Limb (tissue), 2 donors: ENCODE measurements at regions not wholly inside any gene's neighbourhood (a gene's known extent, or its start where the extent isn't known, plus 50 kb on each side); places are given as distances from the start of the nearest gene placed in this dataset.

Experiments used
- DNase-seq, 2 donors: peaks; one replicate each; pipeline ENCODE4 v3.0.0-alpha.2; 2016; ENCODE audit errors: extremely low spot score in 2 of 2

DNA sequence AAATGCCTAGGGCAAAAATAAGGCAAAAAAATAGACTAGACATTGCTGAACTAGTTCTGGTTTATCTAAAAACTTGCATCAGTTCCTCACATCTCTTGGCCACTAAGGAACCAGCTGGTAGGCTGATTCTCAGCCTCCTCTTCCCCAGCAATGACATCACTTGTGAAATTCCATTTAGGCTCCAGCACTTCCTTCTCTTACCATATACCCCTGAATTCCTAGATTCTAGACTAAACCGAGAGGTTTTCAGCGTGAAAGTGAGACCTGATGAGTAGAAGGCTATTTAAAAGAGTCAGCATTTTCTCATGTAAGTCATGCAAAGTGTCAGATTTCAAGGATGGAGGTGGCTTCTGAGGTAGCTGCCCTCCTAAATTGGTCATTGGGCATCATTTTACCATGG is 247.1 kb upstream of the CDIN1 start:
- no peak for DNase-seq

GRCh38 chr15:36332896-36333295 is 246.5 kb upstream of the CDIN1 start:
- DNase-seq, result no peak

GRCh38 chr15:36334059-36334458 is 245.4 kb upstream of the CDIN1 start:
- DNase-seq, result no peak

GRCh38 chr15:36335224-36335623 is 244.2 kb upstream of the CDIN1 start:
- DNase-seq, result no peak

GRCh38 chr15:36335659-36336058 is 243.8 kb upstream of the CDIN1 start:
- DNase-seq, result no peak

GRCh38 chr15:36344887-36345286 is 234.5 kb upstream of the CDIN1 start:
- DNase-seq, result no peak

DNA sequence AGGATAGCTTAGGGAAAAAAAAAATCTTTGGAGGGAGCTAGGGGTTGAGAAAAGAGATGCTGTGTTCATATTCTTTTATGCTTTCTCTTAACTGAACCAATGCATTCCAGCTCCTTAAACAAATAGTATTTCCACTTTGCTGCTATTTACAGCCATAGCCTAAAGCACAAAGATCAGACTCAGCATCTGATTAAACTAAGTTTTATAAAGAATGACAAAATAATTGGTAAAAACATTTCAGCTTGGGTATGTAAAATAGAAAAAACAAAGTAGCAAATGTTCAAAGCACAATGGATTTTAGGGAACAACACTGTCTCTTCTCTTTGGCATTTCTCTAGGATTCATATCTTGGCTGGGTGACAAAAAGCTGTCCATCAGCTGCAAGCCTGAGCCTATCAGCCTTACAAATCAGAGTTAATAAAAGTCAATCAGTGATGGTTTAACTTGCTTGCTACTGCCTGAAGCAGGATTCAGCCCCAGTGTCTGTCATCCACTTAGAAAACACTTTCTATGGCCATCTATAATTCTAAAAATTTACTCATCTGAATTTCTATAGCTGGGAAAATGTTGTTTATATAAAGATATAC is 232.1 kb upstream of the CDIN1 start:
- DNase-seq, result no peak

- DNase-seq, result no peak
Measured at GRCh38 chr15:36356466-36356865, 223.0 kb upstream of the CDIN1 start.

GRCh38 chr15:36356978-36357601 is 222.3 kb upstream of the CDIN1 start:
- DNase-seq, result peak in 1 of 2 donors; percentile 34

- DNase-seq, result no peak
Measured at GRCh38 chr15:36358094-36358493, 221.3 kb upstream of the CDIN1 start.

GRCh38 chr15:36358523-36358922 is 220.9 kb upstream of the CDIN1 start:
- DNase-seq, result no peak

DNA sequence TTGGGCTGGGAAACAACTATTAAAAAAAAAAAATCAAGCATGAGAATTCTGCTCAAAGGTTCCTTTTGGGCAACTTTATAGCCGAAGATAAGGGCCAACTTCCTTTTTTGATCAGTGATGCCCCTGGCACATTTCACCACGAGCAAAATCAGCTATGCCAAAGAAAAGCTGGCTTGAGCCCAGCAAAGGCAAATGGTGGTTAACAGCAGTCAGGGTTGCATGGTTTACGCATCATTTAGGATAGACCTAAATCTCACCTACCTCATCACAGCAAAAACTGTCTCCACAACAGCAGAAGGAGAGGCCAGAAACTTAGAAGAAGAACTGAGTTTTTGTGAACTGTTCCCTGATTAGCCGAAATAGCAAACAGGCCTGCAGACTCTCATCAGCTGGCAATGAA is 220.1 kb upstream of the CDIN1 start:
- no peak for DNase-seq

DNA sequence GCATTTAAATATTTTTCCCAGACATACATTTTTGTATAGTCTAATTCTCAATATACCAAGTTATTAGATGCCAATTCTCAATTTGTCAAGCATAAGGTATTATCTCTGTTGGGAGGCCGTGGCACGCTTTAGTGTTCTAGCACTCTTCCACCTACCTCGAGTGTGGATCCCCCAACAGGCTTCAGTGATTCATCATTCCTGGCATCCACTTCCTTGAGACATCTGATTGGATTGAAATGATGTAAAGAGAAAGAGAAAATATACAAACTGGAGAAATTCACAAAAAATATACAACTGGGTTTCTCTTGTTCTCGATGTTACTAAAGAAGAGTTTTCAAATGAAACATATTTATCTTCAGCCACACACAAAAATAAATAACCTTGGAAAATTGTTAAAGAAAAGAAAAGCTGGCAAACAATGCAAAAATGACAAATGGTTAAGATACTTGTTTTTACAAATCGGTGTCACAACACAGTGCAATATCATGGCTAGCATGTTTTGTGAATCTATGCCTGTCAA is 218.0 kb upstream of the CDIN1 start:
- no peak for DNase-seq

DNA sequence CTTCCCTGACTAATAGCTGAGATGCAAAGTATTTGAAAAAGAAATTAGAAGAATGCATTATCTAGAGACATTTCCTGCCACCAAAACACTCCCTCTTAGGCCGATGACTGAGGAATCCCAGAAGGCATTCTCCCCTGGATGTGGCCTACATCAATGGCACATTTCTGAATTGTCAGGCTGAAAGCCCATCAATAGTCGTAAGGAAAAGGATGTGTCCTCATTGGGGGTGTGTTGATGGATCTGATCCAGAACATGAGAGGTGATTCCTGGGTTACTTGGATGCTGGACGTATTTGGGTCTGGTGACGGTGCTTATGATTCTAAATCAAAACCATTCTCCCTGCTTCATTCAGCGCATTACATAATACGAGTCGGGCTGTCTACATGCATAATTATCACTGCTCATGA is 216.9 kb upstream of the CDIN1 start:
- no peak for DNase-seq

- peak in 1 of 2 donors; percentile 38 for DNase-seq
Measured at GRCh38 chr15:36363335-36363734, 216.1 kb upstream of the CDIN1 start.

GRCh38 chr15:36364377-36364776 is 215.0 kb upstream of the CDIN1 start:
- no peak for DNase-seq

- DNase-seq, result no peak
Measured at GRCh38 chr15:36365963-36366362, 213.5 kb upstream of the CDIN1 start.

GRCh38 chr15:36370051-36370730 is 209.2 kb upstream of the CDIN1 start:
- DNase-seq, result no peak

DNA sequence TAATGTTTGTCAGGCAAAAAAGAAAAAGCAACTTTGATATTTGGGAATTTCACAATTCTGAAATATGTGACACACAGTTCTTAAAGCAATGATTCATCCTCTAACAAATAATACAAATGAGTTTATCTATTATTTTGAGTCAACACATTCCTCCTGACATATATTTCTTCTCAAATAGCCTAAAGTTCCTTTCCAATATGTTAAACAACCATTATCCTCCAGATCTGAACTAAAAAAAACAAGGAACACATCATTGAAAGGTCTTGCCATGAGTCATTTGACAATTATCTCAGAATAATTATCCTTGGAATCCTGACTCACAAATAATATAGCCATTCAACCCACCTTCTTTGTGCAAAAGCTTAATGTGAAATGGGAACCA is 208.7 kb upstream of the CDIN1 start:
- no peak for DNase-seq

DNA sequence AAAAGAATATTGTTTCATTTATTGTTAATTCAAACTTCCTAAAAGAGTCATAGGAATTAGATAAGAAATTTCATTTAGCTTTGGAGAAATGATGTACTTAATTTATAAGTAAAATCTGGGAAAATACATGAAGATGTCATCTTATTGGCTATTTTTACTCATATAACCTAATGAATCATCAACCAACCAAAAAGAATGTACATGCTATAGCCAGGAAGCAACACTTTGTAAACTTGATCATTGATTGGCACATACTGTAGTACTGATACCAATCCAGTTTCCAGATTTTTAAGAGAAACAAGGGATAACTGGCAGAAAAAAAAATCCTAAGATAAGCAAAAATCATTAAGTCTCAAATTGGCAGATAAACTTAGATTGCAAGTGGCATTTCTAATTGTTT is 207.9 kb upstream of the CDIN1 start:
- DNase-seq, result no peak

DNA sequence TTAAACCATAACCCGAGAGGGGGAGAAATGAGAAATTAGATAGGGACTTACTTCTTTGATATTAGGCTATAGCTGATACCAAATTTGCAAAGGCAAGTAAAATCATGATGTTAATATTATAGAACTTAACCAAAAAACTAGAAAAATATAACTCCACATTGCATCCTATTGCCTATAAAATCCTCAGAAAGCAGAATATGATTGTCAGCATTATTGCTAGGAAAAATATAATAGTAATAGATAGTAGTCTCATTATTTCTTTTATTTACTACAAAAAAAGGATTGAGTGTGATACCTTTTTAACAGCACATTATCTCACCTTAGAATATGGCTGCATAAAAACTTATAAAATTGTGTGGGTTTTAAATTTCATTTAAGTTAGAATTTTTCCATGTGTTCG is 206.5 kb upstream of the CDIN1 start:
- no peak for DNase-seq

DNA sequence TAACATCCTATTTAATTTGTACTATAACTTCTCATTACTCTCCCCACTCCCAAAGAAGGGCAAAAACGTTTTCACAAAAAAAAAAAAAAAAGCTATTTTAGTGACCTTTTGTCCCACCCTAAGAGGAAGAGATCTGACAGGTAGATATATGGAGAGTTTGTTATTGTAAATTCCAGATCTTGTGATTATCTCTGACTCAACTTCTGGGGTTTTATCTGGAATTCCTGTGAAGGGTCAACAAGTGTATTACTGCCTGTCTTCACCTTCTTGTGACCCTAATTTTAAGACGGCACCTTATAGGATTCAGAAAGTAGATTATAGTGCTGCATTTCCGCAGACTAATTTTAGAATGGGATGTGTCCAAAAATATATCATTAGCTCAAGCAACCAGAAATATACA is 205.9 kb upstream of the CDIN1 start:
- DNase-seq, result no peak

DNA sequence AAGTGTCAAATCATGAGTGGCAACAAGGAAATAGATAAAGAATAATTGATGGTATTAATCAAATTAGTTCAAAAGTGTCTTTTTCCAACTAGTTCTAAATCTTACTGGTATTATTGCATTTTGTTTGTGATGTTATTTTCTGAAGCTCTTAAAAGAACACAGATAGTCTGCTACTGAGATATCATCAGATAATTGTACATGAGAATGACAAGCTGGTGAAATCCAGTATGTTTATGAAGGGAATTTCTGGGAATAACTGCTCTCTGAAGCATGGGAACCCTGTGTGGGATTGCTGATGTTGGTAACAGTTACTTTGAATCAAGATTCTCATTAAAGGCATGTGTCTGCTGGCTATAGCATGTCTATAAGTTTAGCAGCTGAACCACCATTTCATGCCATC is 190.3 kb upstream of the CDIN1 start:
- DNase-seq, result no peak
